GM12878 (cell line): ENCODE measurements at regions not wholly inside any gene's neighbourhood (a gene's known extent, or its start where the extent isn't known, plus 50 kb on each side); places are given as distances from the start of the nearest gene placed in this dataset.

Experiments
- ATAC-seq: fragments of 200-7000 bp; cut with Tn5 transposase; 3 replicates; pipeline ENCODE4 v1.9.1; 2020; ENCODE audit warnings: mild to moderate bottlenecking, moderate library complexity
- BruUV-seq: library from RNA; stranded (reverse); fragments of 400-500 nt; replicated peaks from 2 replicates; lab custom pipeline; 2021; lab: Mats Ljungman, UMichigan
- CTCF ChIA-PET: fragments of 300-600 bp; sonication (Branson Sonifier 250); formaldehyde crosslinking; extraction: SDS; loops from one replicate; lab custom pipeline; 2021; ENCODE audit warnings: inconsistent platforms; lab: Yijun Ruan, JAX
- POLR2A ChIA-PET: fragments of 350-600 bp; formaldehyde crosslinking; extraction: SDS; loops from one replicate; lab custom pipeline; 2021; ENCODE audit warnings: inconsistent platforms; lab: Charles Lee
- RAD21 ChIA-PET: fragments of 300-600 bp; sonication (Branson Sonifier 250); formaldehyde crosslinking; loops from one replicate; lab custom pipeline; 2023; ENCODE audit warnings: antibody characterized with exemption; ENCODE audit not compliant: unreplicated experiment; lab: Charles Lee
- SMC1A ChIA-PET: fragments of 300-600 bp; sonication (Branson Sonifier 250); formaldehyde crosslinking; loops from one replicate; lab custom pipeline; 2023; ENCODE audit not compliant: unreplicated experiment, uncharacterized antibody; lab: Charles Lee
- DNase-seq: peaks from one replicate; pipeline ENCODE4 v3.0.0-alpha.2; 2011; ENCODE audit warnings: low read depth, low spot score
- FAIRE-seq: peaks from 3 replicates; lab custom pipeline; 2011; peaks lifted over from hg19 to GRCh38; lab: Jason Lieb, UNC
- H2AFZ ChIP-seq: 2 replicates; pipeline ENCODE4 v1.6.0; 2011; ENCODE audit warnings: low read depth, low read length, control low read depth; ENCODE audit not compliant: control insufficient read depth
- H3K27ac ChIP-seq: 2 replicates; pipeline ENCODE4 v1.5.1; 2011; ENCODE audit warnings: control low read depth; ENCODE audit not compliant: control insufficient read depth, insufficient read depth
- H3K27me3 ChIP-seq, 2 experiments: replicated peaks in 1 of 2; 2 replicates each; pipeline versions ENCODE4 v1.6.0 to v1.6.1; 2011; ENCODE audit warnings: low read length in 1 of 2; ENCODE audit not compliant: control insufficient read depth in 2 of 2, insufficient read depth in 2 of 2
- H3K36me3 ChIP-seq, 2 experiments: 2 replicates each; pipeline ENCODE4 v1.5.1; 2011; ENCODE audit warnings: low read length in 1 of 2; ENCODE audit not compliant: control insufficient read depth in 2 of 2, insufficient read depth in 2 of 2
- H3K4me1 ChIP-seq: 2 replicates; pipeline ENCODE4 v1.6.1; 2011; ENCODE audit warnings: mild to moderate bottlenecking, low read length, moderate library complexity, mixed read lengths; ENCODE audit not compliant: control insufficient read depth, insufficient read depth
- H3K4me2 ChIP-seq: 2 replicates; pipeline ENCODE4 v1.6.0; 2011; ENCODE audit warnings: control low read depth; ENCODE audit not compliant: control insufficient read depth, insufficient read depth
- H3K4me3 ChIP-seq: fragments of 200-600 bp; sonication (generic); 2 replicates; pipeline ENCODE4 v1.5.1; 2016
- H3K79me2 ChIP-seq: 2 replicates; pipeline ENCODE4 v1.6.0; 2011; ENCODE audit warnings: low read length; ENCODE audit not compliant: control insufficient read depth, insufficient read depth
- H3K9ac ChIP-seq: 2 replicates; pipeline ENCODE4 v1.8.0; 2011; ENCODE audit warnings: low read length, control low read depth, mixed read lengths; ENCODE audit not compliant: control insufficient read depth, insufficient read depth
- H3K9me3 ChIP-seq: replicated peaks from 3 replicates; pipeline ENCODE4 v1.5.1; 2011; ENCODE audit warnings: mild to moderate bottlenecking, low read length; ENCODE audit not compliant: control insufficient read depth, insufficient read depth
- H4K20me1 ChIP-seq: 2 replicates; pipeline ENCODE4 v1.6.0; 2011; ENCODE audit not compliant: control insufficient read depth, insufficient read depth
- ASH2L ChIP-seq: fragments of 300-600, 200-600 bp; sonication (generic); IDR thresholded peaks from 2 replicates; pipeline ENCODE4 v1.6.1; 2017; ENCODE audit warnings: low read depth, mild to moderate bottlenecking, borderline replicate concordance
- BACH1 ChIP-seq: fragments of 450-650 bp; IDR thresholded peaks from 2 replicates; pipeline ENCODE4 v1.6.1; 2017; ENCODE audit warnings: mild to moderate bottlenecking, borderline replicate concordance
- GABPA ChIP-seq: IDR thresholded peaks from 2 replicates; pipeline ENCODE4 v1.6.1; 2014; ENCODE audit warnings: antibody characterized with exemption, low read depth, mild to moderate bottlenecking, inconsistent platforms
- HDGF ChIP-seq: fragments of 450-650 bp; IDR thresholded peaks from 2 replicates; pipeline ENCODE4 v1.6.1; 2016; ENCODE audit warnings: antibody characterized with exemption
- MAX ChIP-seq: IDR thresholded peaks from 2 replicates; pipeline ENCODE4 v1.6.1; 2012; ENCODE audit warnings: low read depth, low read length, improper control_type of control experiment
- MTA2 ChIP-seq: fragments of 450-650 bp; IDR thresholded peaks from 2 replicates; pipeline ENCODE4 v1.6.1; 2016; ENCODE audit warnings: low read depth, mild to moderate bottlenecking, moderate library complexity
- MXI1 ChIP-seq: fragments of 150-350 bp; IDR thresholded peaks from 2 replicates; pipeline ENCODE4 v1.6.1; 2011; ENCODE audit warnings: low read depth, mild to moderate bottlenecking, inconsistent platforms, low read length, improper control_type of control experiment
- NBN ChIP-seq: fragments of 450-650 bp; IDR thresholded peaks from 2 replicates; pipeline ENCODE4 v1.6.1; 2016
- NR2F1 ChIP-seq: fragments of 450-650 bp; conservative IDR thresholded peaks from 2 replicates; pipeline ENCODE4 v1.6.1; 2017; ENCODE audit warnings: mild to moderate bottlenecking
- POLR2AphosphoS5 ChIP-seq: IDR thresholded peaks from 2 replicates; pipeline ENCODE4 v1.6.1; 2011; ENCODE audit warnings: mild to moderate bottlenecking, low read length, inconsistent platforms
- REST ChIP-seq: IDR thresholded peaks from 2 replicates; pipeline ENCODE4 v1.6.1; 2012; ENCODE audit warnings: mild to moderate bottlenecking, low read depth, low read length
- SREBF1 ChIP-seq: IDR thresholded peaks from 2 replicates; pipeline ENCODE4 v1.6.1; 2012; ENCODE audit warnings: mild to moderate bottlenecking, low read length
- TAF1 ChIP-seq: IDR thresholded peaks from 2 replicates; pipeline ENCODE4 v1.6.1; 2011; ENCODE audit warnings: mild to moderate bottlenecking, low read depth, low read length, borderline replicate concordance
- WRNIP1 ChIP-seq: IDR thresholded peaks from 2 replicates; pipeline ENCODE4 v1.6.1; 2011; ENCODE audit warnings: low read depth, low read length, improper control_type of control experiment, borderline replicate concordance
- WGBS: methylation state at CpG from one replicate; pipeline ENCODE4 v1.1.6; 2016; ENCODE audit warnings: low lambda C conversion rate; ENCODE audit not compliant: insufficient replicate concordance, insufficient coverage; ENCODE audit errors: missing lambda C conversion rate; 5-methylcytosine and 5-hydroxymethylcytosine counted together
- in situ Hi-C: fragments of 300-500 bp; cut with MboI; formaldehyde crosslinking; loops from 9 replicates; pipeline ENCODE4 v1.14.3; 2018; ENCODE audit warnings: mixed read lengths
- intact Hi-C: fragments of 100-400 bp; cut with micrococcal nuclease; formaldehyde crosslinking; loops from one replicate; pipeline ENCODE4 v1.14.2; 2022; ENCODE audit not compliant: unreplicated experiment
- TF ChIP-seq, protein P1 (sequence below): fragments of 450-650 bp; formaldehyde crosslinking; IDR thresholded peaks from 2 replicates; pipeline ENCODE4 v1.4.0; 2020; ENCODE audit warnings: mild to moderate bottlenecking, moderate library complexity

DNA sequence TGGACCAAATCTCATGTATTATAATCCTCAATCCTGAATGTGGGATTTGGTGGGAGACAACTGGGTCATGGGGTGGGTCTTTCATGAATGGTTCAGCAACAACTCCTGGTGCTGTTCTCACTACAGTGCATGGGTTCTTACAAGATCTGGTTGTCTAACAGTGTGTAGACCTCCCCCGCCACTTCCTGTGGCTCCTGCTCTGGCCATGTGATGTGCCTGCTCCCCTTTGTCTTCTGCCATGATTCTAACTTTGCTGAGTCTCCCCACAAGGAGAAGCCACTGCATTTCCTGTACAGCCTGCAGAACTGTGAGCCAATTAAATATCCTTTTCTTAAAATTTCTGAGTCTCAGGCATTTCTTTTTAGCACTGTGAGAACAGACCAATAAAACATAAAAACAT lies 557.5 kb downstream of the GOLGA6L6 start (continued):
- TF ChIP-seq MXI1: no peak
- no peak for TF ChIP-seq MAX
- no peak for TF ChIP-seq ASH2L
- no peak for TF ChIP-seq BACH1
- no peak for TF ChIP-seq NR2F1
- no peak for TF ChIP-seq SREBF1

DNA sequence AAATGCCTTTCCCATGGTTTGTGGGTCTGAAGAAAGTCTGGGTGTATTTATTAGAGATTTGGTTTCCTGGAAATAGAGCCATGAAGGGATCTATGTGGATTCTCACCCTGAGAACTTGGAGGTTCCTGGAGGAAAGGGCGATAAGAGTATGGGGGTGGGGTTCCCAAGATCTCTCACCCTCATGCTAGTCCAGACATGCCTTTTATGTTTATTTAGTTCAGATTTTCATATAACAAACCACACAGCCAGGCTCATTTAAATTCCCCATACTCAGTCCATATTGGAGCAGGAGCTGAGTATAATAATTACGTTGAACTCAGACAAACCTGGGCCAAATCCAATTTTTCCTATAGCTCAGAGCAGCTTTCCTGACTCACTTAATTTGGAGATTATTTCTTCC lies 566.6 kb downstream of the GOLGA6L6 start:
- 56% methylated on average over 2 of the region's 2 CpGs for WGBS
- H3K9me3 ChIP-seq: no peaks in the 10 kb centered on the region
- ATAC-seq: no peak
- no peak for FAIRE-seq
- H4K20me1 ChIP-seq: no peaks in the 10 kb centered on the region
- no peaks in the 10 kb centered on the region for H3K36me3 ChIP-seq
- POLR2A ChIA-PET: no interaction called here
- no peak overlapping the region for H3K4me3 ChIP-seq
- RAD21 ChIA-PET: no interaction called here
- H3K9ac ChIP-seq: no peak overlapping the region
- intact Hi-C loops (no loop called here), in situ Hi-C loops (no loop called here)
- BruUV-seq: no TSS peak
- CTCF ChIA-PET: no interaction called here
- no peak overlapping the region for H2AFZ ChIP-seq
- no peak overlapping the region for H3K4me2 ChIP-seq
- no peaks in the 10 kb centered on the region for H3K4me1 ChIP-seq
- H3K27me3 ChIP-seq: no peaks in the 10 kb centered on the region
- no peak for DNase-seq
- no peak overlapping the region for H3K27ac ChIP-seq
- H3K79me2 ChIP-seq: no peaks in the 10 kb centered on the region
- SMC1A ChIA-PET: no interaction called here
- TF ChIP-seq REST: no peak
- no peak for TF ChIP-seq HDGF
- no peak for TF ChIP-seq TAF1
- TF ChIP-seq, protein P1, sequence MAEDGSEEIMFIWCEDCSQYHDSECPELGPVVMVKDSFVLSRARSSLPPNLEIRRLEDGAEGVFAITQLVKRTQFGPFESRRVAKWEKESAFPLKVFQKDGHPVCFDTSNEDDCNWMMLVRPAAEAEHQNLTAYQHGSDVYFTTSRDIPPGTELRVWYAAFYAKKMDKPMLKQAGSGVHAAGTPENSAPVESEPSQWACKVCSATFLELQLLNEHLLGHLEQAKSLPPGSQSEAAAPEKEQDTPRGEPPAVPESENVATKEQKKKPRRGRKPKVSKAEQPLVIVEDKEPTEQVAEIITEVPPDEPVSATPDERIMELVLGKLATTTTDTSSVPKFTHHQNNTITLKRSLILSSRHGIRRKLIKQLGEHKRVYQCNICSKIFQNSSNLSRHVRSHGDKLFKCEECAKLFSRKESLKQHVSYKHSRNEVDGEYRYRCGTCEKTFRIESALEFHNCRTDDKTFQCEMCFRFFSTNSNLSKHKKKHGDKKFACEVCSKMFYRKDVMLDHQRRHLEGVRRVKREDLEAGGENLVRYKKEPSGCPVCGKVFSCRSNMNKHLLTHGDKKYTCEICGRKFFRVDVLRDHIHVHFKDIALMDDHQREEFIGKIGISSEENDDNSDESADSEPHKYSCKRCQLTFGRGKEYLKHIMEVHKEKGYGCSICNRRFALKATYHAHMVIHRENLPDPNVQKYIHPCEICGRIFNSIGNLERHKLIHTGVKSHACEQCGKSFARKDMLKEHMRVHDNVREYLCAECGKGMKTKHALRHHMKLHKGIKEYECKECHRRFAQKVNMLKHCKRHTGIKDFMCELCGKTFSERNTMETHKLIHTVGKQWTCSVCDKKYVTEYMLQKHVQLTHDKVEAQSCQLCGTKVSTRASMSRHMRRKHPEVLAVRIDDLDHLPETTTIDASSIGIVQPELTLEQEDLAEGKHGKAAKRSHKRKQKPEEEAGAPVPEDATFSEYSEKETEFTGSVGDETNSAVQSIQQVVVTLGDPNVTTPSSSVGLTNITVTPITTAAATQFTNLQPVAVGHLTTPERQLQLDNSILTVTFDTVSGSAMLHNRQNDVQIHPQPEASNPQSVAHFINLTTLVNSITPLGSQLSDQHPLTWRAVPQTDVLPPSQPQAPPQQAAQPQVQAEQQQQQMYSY (CRISPR knock-in tag): no peak
- TF ChIP-seq NBN: no peak
- TF ChIP-seq POLR2AphosphoS5: no peak
- TF ChIP-seq MTA2: no peak
- TF ChIP-seq GABPA: no peak
- no peak for TF ChIP-seq WRNIP1
